NCI-H345 treated with DMSO at 0.1 percent for 48 hours (cell line): ENCODE measurements at regions not wholly inside any gene's neighbourhood (a gene's known extent, or its start where the extent isn't known, plus 50 kb on each side); places are given as distances from the start of the nearest gene placed in this dataset.

Source experiments
- DNase-seq: peaks from one replicate; lab custom pipeline; 2025; ENCODE audit not compliant: unreplicated experiment; lab: John Stamatoyannopoulos, UW

GRCh38 chr16:7185165-7185564 lies 147.5 kb upstream of the RBFOX1 start:
- no peak for DNase-seq

- no peak for DNase-seq
Observed at GRCh38 chr16:7183768-7184167, 148.9 kb upstream of the RBFOX1 start.

- no peak for DNase-seq
Observed at GRCh38 chr16:7182510-7183109, 150.0 kb upstream of the RBFOX1 start.

- DNase-seq, result no peak
Observed at GRCh38 chr16:7177875-7178274, 154.8 kb upstream of the RBFOX1 start.

- DNase-seq, result no peak
Observed at GRCh38 chr16:7171151-7171550, 161.5 kb upstream of the RBFOX1 start.

GRCh38 chr16:7167626-7168025 lies 165.0 kb upstream of the RBFOX1 start:
- DNase-seq, result no peak

- no peak for DNase-seq
Observed at GRCh38 chr16:7161891-7162290, 170.8 kb upstream of the RBFOX1 start.

GRCh38 chr16:7160093-7160492 lies 172.6 kb upstream of the RBFOX1 start:
- no peak for DNase-seq

GRCh38 chr16:7158481-7158880 lies 174.2 kb upstream of the RBFOX1 start:
- no peak for DNase-seq

- no peak for DNase-seq
Observed at GRCh38 chr16:7150230-7150629, 182.4 kb upstream of the RBFOX1 start.

- no peak for DNase-seq
Observed at GRCh38 chr16:7148606-7149005, 184.0 kb upstream of the RBFOX1 start.

GRCh38 chr16:7140899-7141298 lies 191.7 kb upstream of the RBFOX1 start:
- no peak for DNase-seq

- no peak for DNase-seq
Observed at GRCh38 chr16:7137560-7138330, 194.9 kb upstream of the RBFOX1 start.

- DNase-seq, result no peak
Observed at GRCh38 chr16:7132465-7132864, 200.2 kb upstream of the RBFOX1 start.

GRCh38 chr16:7124701-7125100 lies 207.9 kb upstream of the RBFOX1 start:
- DNase-seq, result no peak

GRCh38 chr16:7124242-7124641 lies 208.4 kb upstream of the RBFOX1 start:
- DNase-seq, result no peak

- DNase-seq, result no peak
Observed at GRCh38 chr16:7116734-7117133, 215.9 kb upstream of the RBFOX1 start.

GRCh38 chr16:7115898-7116297 lies 216.7 kb upstream of the RBFOX1 start:
- no peak for DNase-seq

GRCh38 chr16:7113949-7114348 lies 218.7 kb upstream of the RBFOX1 start:
- DNase-seq, result no peak

GRCh38 chr16:7113395-7113794 lies 219.2 kb upstream of the RBFOX1 start:
- no peak for DNase-seq

GRCh38 chr16:7111265-7111664 lies 221.4 kb upstream of the RBFOX1 start:
- no peak for DNase-seq

- DNase-seq, result no peak
Observed at GRCh38 chr16:7107436-7107835, 225.2 kb upstream of the RBFOX1 start.

- DNase-seq, result no peak
Observed at GRCh38 chr16:7103056-7103455, 229.6 kb upstream of the RBFOX1 start.
